HG03045 (cell line): ENCODE measurements at regions not wholly inside any gene's neighbourhood (a gene's known extent, or its start where the extent isn't known, plus 50 kb on each side); places are given as distances from the start of the nearest gene placed in this dataset.
"Not testable (repeated sequence)": the region's sequence is repeated elsewhere in the genome, so short reads cannot be mapped to it uniquely, and the experiment has no call there.

Experiments
- ATAC-seq: cut with Tn5 transposase; IDR thresholded peaks from one replicate; pipeline ENCODE4 v1.9.1; 2021; ENCODE audit warnings: mild to moderate bottlenecking, moderate library complexity; ENCODE audit not compliant: unreplicated experiment

GRCh38 chr5:57663466-57663865 is 180.9 kb upstream of the ACTBL2 start:
- no peak for ATAC-seq

- ATAC-seq: no peak
Observed at GRCh38 chr5:57662991-57663390, 180.4 kb upstream of the ACTBL2 start.

- ATAC-seq: no peak
Observed at GRCh38 chr5:57659886-57660285, 177.3 kb upstream of the ACTBL2 start.

DNA sequence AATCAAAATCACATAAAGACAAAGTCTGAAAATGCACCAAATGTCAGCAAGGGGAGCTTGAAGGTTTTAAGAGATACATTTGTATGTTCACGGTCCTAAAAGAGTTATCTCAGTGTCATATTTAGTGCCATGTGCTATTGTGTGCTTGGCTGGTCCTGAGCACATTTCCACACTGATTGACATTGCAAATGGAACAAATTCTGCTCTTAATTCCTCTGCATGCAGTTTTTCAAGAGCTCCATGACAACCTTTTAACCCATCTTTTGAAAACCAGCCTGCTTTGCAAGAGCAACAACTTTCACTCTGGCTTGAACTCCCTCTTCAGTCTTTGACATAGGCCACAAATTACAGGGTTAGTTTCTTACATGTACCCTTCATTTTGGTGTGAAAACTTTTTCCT is 175.4 kb upstream of the ACTBL2 start:
- ATAC-seq: no peak

DNA sequence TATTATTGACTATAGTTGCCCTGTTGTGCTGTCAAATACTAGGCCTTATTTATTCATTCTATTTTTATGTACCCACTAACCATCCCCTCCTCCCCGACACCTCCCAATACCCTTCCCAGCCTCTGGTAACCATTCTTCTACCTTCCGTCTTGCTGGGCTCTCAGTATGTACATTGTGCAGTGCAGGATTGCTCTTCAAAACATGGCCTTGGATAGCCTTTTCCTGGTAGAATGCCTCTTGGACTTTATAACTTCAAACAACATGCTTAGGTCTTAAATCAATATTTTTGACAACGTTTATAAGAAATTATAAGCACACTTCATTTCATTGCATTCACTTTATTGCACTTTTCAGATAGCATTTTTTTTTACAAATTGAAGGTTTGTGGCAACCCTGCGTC is 172.6 kb upstream of the ACTBL2 start:
- no peak for ATAC-seq

DNA sequence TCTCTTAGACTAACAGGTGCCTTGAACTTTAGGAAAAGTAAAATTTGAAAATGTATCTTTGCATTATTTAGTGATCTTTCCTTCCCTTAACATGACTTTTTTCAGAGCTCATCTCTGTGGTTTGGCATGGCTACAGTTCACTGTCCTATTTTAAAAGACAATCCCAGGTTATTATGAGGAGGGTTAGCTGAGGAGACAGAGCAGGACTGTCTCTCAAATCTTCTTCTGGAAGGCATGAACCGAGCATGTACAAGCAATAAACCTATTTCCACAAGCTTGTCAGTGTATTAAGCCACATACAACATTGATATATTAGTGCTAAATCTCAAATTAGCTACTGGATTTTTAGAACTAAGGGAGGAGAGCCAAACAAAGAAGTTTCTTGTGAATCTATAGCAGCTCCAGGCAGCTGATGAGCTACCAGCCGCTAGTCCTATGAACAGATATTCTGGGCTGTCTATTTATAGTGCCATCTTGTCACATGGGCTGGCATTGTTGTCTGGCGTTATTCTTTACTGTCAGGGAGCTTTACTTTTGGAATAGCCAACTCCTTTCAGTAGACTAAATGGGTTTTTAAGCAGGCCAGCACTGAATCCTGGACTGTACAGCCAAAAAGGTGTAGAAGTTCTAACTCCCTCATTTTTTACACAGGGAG is 171.2 kb upstream of the ACTBL2 start:
- no peak for ATAC-seq

- no peak for ATAC-seq
Observed at GRCh38 chr5:57651127-57651526, 168.5 kb upstream of the ACTBL2 start.

DNA sequence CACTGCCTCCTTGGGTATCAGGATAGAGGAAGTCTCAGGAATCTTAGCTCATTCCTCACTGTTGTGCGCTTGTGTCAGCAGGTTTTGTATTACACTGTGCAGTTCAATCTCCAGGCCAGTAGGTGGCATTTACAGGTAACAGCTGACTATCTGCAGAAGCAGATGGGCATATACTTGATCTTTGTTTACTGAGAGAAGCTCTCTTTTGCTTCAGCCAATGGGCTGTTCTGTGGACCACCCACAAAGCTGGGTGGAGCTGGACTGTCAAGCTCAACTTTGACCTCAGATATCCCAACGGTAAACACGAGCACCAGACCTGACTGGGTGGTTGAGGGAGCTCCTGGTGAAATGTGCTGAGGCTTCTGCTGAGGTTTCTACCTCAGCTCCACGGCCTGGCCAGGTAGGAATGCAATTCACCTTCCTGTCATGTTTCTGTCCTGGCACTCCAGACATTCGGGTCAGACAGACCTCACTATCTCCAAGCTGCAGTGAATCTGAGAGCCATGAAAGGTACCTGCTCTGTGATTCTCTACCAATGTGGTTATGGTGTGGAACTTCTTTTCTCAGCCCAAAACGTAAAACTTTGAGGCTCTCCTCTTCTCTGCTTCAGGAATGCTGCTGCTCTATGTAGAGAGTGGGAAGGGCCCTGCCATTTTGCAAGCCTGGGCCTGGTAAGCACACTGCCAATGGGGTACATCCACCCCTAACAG is 167.9 kb upstream of the ACTBL2 start:
- ATAC-seq: peak; percentile 89

DNA sequence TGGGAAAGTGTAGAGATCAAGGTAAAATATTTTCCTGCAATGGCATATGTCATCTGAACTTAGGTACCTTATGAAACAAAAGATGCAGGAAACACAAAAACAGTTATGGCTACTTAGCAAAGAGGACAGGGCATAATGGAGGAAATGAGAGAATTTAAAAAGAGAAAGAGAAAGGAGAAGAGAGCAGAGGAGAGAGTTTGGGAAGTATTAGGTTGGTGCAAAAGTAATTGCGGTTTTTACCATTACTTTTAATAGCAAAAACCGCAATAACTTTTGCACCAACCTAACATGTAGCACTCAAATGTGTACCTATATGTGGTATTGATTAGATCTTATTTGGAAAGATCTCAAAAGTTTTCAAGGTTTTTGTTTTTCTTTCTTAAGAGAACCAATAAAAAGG is 160.1 kb upstream of the ACTBL2 start:
- no peak for ATAC-seq

DNA sequence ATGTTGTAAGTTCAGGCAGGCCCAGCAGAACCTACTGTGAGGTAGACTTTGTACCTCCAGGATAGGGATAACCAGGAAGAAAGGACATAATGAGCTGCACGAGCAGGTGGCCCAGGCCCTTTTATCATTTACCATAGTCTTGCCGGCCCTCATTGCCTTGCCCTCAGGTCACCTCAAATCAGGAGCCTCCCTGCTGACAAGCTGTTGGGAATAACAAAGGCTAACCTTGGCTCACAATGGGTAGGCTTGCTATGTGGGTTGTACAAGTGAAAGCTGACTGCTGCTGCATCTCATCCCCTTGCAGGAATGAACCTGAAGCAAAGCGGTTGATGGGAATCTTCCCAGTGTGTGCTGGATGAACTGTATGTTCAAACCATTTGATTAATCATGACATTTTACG is 159.5 kb upstream of the ACTBL2 start:
- no peak for ATAC-seq

DNA sequence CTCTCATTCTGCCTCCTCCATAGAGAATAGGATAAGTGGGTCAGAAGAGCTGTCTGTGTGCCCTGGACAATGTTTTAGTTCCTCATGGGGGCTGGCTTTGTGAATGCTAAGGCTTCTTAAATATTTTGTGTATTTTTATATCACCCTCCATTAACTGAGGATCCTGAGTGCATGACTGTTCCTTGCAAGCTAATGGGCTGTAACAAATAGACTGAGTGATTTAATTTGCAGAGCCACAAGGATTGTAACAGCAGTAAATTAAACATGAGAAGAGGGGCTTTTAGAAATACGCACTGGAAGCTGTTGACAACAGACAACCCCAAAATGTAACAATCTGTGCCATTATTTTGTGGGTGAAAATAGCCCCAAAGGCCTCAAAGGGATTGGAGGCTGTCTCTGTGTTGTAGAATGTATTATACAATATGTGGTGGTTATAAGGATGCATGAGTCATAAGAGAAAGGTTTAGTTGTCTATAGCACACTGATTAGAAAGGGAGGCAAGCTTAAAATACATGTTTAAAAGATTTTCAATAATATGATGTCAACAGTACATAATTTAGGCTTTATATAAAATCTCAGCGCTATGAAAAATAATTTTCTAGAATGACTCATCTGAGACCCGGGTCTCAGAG is 152.7 kb upstream of the ACTBL2 start:
- ATAC-seq: no peak

GRCh38 chr5:57632937-57633336 is 150.3 kb upstream of the ACTBL2 start:
- ATAC-seq: no peak

DNA sequence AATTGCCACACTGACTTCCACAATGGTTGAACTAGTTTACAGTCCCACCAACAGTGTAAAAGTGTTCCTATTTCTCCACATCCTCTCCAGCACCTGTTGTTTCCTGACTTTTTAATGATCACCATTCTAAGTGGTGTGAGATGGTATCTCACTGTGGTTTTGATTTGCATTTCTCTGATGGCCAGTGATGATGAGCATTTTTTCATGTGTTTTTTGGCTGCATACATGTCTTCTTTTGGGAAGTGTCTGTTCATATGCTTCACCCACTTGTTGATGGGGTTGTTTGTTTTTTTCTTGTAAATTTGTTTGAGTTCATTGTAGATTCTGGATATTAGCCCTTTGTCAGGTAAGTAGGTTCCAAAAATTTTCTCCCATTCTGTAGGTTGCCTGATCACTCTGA is 148.5 kb upstream of the ACTBL2 start:
- not testable (repeated sequence) for ATAC-seq

GRCh38 chr5:57627661-57628060 is 145.1 kb upstream of the ACTBL2 start:
- no peak for ATAC-seq

- ATAC-seq: no peak
Observed at GRCh38 chr5:57626703-57627102, 144.1 kb upstream of the ACTBL2 start.

DNA sequence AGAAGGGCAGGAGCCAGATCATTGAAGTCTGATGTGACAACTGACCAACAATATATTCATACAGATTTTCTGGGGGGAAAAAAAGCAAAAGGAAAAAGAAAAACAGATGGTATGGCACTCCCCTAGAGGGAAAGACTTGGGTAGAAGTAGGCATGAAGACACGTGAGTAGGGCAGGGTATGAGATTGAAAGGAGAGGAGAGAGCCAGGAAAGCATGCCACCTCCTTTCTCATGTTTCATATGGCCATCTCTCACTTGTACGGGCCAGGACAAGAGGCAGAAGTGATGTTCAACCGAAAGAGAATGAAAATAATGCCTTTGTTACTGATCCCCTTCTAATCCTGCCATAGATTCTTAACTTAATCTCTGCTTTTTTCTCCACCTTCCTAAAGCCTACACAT is 139.0 kb upstream of the ACTBL2 start:
- no peak for ATAC-seq

DNA sequence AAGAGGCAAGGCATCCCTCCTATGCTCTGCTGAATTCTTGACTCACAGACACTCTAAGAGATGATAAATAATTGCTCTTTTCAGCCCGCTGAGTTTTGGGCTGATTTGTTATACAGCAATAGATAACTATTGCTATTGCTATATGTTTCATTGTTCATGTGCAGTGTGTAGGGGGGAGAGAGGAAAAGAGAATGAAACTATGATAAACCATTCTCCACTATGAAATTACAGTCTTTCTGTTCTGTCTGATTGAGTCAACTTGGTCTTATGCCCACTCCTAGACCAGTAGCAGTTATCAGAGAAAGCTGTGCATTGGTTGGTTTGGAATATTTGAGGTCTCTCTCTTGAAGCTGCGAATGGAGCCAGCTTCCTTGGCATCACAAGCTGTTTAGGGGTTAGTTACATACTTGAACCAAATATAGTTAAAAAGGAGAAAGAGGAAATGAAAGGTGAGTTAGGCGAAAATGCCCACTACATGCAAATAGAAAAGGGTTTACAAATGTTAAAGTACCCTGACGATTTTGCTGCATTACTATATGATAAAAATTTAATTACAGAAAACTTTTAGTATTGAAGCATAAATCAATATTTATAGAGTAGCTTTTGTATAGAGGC is 136.3 kb upstream of the ACTBL2 start:
- no peak for ATAC-seq

DNA sequence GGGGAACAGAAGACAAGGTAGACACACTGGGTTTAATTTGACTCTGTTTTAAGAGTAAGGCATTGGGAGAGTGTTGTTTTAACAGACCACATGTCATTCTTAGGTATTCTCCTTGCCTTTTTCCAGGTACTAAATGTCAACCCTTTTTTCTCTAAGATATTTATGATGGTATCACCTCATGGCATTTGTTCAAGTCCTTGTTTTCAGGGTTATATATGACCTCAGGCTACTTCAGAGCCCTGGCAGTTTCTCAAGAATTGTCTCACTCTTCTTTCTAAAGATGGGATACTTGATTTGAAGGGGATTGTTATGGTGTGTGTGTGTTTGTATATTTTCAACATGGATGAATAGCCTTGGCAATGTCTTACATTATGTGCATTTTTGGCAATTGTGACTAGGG is 131.1 kb upstream of the ACTBL2 start:
- ATAC-seq: no peak

DNA sequence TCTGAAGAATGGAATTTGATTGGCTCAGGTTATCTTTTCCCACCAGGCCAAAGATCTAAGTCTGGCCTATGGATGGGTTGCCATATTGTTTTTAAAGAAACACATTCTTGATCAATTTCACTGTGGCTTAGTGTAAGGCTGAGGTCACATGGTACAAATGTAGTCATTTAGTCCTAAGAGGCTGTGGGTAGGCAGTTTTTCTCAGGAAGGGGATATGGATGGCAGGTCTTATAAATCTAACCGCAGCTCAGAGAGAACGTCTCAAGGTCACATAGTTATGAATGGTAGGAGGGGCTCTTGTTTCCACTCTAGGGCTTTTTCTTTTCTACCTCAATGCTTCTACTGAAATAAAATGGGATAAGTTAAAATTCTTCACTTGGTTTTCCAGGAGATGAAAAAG is 128.6 kb upstream of the ACTBL2 start:
- ATAC-seq: no peak

DNA sequence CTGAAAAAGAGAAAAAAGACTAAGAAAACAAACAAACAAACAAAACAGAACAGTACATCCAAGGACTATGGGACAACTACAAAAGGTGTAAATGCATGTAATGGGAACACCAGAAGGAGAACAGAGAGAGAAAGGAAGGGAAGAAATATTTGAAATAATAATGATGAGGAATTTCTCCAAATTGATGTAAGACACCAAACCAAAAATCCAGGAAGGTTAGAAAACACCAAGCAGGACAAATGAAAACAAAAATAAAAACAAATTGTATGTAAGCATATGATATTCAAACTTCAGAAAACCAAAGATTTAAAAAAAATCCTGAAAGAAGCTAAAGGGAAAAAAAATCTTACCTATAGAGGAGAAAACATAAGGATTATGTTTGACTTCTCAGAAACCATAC is 125.9 kb upstream of the ACTBL2 start:
- ATAC-seq: no peak

GRCh38 chr5:57601996-57602395 is 119.4 kb upstream of the ACTBL2 start:
- ATAC-seq: no peak

DNA sequence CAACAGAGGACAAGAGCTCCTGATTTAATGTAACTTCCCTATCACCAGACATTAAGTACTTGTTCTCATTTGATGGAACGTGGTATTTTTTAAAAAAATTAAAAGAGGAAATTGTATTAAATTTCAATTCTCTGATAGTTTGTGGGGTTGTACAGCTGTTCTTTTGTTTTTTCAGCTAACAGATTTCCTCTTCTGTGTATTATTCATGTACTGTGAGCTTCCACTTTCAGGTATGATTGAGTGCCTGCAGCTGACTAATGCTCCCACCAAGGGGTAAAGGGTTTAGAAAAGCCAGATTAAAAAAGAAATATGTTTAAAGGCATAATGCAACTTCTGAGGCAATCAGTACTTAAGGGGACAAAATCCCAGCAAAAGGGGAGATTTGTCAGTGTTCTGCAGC is 117.7 kb upstream of the ACTBL2 start:
- no peak for ATAC-seq
